T follicular helper cell (primary cell): ENCODE measurements at regions not wholly inside any gene's neighbourhood (a gene's known extent, or its start where the extent isn't known, plus 50 kb on each side); places are given as distances from the start of the nearest gene placed in this dataset.

Experiments used
- DNase-seq: peaks from one replicate; pipeline ENCODE4 v3.0.0-alpha.2; 2020; ENCODE audit warnings: low read depth

DNA sequence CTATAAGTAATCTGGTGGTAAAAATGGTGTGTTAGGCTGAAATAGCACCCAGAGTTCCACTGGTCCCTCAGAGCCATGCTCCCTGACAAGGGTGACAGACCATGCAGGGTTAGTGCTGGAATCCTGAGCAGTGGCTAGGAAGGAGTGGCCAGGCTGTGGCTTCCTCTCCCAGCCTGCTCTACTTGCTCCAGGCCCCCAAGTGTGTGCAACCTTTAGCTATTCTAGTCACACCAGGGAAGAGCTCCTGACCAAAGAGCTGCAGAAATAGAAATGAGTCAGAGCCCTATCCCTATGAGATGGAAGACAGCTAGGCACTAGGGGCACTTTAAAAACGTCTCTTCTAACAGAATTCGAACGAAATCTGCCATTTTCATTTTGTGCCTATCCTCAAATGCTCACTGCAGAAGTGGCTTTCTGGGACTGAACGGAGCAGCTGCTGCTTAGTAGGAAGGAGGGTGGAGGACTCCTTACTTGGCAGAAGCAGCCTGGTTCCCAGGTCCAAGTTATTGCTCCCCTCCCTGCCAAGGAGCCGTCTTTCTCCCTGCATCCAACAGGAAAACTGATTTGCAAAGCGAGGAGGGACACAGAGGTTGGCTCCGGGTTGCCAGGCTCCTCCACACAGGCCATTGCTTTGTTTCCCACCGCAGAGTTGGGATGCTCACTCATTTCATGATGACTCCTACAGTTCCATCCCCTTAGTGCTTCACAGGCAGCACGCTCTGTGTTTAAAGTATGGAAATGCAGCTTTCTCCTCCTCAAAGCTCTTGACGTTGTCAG, 754.5 kb downstream of the C6orf118 start:
- no peak for DNase-seq

GRCh38 chr6:164554226-164554625, 755.2 kb downstream of the C6orf118 start:
- DNase-seq, result no peak

DNA sequence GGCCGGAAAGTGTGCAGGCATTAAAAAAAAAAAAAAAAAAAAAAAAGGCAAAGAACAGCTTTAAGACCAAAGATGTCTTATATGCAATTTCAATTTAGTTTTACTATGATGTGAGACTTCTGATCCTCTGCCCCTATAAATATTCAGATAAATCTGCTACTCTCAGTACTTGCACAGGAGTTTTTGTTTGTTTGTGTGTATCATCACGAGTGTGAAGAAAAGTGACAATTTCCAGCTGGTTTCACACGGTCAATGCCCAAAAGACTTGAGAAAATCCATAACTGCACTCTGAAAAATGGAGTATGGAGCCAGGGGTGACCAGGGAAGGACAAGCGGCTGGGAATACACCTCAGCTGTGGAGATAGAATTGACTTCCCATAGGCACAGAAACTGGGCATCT, 757.7 kb downstream of the C6orf118 start:
- no peak for DNase-seq

GRCh38 chr6:164547076-164547475, 762.3 kb downstream of the C6orf118 start:
- DNase-seq, result no peak

DNA sequence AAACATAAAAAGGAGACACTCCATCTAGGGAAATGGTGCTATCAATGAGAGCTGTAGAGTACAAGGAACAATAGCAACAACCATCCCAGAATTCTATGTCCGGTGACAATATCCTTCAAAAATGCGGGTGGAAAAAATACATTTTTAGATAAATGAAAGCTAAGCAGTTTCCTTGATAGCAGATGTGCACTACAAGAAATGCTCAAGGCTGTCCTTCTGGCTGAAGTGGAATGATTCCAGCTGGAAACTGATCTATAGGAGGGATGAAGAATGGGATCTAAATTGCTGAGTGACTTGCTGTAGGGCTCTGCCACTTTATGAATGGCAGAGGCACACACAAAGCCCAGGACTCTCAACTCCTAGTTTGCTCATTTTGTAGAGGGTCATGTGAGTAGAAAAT, 763.1 kb downstream of the C6orf118 start:
- no peak for DNase-seq

DNA sequence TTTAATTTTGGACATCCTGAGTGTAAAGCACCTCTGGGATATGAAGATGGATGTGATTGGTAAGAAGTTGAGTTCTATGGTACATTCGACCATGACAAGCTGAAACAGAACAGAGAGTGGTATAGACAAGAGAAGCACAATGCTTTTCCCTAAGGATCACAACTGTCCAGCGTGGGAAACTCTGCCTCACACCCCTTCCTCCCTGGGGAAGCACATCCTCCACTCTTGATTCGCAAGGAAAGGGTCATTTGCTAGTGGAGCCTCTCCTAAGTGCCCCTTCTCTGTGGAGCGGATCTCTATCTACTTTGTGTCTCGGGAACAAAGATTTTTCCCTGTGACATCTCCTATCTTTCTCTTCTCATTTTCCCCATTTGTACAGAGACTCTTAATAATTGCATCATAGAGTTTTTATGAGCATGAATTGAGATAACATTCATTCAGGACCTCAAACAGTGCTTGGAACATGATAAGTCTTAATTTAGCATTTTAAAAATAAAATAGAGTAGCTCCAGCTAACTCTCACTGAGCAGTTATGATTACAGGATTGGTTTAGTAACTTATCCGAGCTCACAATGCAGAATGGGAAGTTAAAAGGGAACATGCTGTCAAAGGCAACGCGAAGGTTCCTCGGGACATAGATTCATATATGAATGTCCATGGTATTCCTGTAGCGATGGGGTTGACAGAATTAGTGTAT, 775.2 kb downstream of the C6orf118 start:
- no peak for DNase-seq

GRCh38 chr6:164533045-164533362, 776.4 kb downstream of the C6orf118 start:
- DNase-seq, result no peak

DNA sequence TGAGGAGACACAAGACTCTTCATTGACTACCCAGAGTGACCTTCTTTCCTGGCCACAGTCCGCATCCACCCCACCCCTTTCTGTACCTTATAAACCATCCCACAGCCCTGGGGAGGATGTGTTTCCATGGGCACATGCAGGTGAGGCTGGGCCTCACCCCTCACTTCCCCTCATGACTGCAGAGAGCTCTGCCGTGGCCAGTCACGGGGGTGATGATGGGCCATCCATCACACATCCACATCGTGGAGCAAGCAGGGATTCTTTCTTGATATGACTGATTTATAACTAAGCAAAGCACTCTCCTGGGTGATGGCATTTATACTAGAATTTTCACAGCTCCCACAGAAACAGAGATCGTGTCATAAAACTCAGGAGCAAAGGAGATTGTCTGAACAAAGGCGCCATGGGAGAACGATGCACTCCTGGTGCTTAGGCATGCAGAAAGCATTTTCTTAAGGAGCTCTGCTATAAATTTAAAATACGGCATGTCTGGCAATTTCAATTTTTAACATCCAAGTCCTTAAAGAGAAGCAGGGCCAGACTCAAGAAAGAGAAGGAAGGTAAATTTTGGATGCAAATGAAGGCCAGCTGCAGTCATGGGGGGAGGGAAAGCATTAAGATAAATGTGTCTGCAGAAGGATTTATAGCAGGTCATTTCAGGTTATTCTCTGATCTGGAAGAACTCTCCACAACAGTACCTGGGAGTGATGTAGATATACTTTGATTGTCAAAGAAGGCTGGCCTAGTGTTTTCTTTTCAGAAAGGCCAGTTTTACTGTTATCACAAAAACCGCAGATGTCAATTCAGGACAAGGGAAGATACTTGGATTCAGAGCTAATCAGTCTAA, 777.0 kb downstream of the C6orf118 start:
- no peak for DNase-seq

- no peak for DNase-seq
Observed at GRCh38 chr6:164531736-164532135, 777.7 kb downstream of the C6orf118 start.

DNA sequence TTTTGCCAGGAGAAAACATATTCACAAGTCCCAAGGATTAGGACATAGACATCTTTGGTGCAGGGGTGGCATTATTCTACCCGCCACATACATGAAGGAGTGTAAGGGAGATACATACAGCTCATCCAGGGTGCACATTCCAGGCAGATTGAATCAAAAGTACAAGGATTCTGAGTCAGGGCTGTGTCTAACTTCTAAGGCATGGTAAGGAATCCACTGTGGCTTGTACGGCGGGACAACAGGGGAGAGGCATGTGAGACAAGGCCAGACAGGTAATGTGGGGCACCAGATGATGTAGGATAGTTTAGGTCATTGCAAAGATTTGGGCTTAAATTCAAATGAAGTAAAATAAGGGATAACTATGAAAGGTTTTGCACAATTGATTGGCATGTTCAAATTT, 780.9 kb downstream of the C6orf118 start:
- DNase-seq, result no peak

GRCh38 chr6:164523087-164523654, 786.2 kb downstream of the C6orf118 start:
- DNase-seq, result no peak

- no peak for DNase-seq
Observed at GRCh38 chr6:164520916-164521315, 788.5 kb downstream of the C6orf118 start.

DNA sequence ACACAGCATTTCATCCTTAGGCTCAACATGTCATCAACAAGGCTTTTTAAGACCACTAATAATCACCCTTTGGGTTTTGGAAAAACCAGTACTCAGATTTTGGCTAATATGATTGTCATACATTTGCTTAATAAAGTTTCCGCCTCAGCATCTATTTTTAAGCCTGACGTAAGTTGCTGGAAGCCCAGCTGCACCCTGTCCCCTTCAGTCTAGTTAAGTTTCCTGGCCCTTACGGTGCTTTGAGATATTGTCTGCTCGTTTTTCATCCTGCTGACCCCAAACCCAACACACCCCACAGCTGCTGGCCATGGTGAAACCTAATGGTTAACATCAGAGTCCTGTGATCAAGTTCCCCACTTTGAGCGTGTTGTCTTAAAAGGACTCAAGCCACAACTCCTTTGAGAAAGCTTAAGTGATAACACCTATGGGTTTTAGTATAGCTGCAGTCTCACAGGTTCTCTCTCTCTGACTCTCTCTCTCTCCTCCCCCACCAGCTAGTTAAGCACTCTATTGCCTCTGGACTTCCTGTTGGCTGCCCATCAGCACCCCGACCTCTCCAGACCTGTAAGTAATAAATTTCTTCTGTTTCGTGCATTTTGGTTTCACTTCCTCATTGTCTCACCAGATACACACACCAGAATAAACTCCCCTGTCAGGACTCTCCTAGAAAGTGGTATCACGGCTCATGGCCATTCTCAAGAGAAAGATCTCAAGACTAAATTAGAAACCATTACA, 802.0 kb downstream of the C6orf118 start:
- no peak for DNase-seq

- no peak for DNase-seq
Observed at GRCh38 chr6:164505425-164505824, 804.0 kb downstream of the C6orf118 start.

DNA sequence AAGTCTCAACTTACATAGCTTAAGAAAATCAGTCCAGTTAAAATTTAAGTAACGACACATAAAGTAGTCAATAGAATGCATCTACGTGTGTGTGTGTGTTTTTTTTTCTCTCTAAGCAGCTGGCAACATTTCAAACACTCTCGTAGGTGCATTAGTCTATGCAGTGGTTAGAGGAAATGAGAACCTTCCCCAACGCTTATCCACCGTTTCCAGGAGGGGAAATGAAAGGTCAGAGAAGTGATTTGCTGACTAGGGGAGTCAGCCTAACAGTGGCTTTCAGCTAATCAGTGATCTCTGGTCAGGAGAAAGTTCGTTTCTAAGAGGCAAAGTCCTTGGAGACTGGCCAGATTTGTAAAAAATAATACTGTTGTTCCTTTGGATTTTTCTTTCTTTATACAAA, 806.6 kb downstream of the C6orf118 start:
- DNase-seq, result no peak

DNA sequence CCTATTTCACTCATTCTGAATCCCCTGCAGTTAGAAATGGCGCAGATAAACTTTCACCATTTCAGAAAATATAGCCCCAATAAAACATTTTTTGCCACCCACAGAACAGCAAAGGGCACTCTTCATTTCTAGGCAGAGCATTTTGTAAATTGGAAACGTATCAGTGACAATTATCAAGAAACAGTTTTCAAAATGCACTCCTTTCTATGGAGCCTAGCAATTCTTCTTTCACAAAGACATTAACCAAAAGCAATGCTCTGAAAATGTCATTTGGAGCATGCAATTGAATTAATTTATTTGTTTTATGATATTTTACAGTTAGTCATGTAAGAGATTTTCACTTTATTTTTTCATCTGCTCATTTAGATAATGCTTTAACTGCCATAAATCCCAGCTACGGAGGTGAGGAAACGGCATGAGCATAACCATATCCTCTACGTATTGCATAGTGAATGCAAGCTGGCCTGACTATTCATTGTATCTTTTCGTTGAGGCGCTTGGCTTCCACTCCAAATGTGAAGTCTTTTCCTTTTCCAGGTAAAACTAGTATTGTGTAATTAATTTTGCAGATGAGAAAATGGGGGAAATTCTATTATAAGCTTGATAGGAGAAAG, 813.4 kb downstream of the C6orf118 start:
- DNase-seq, result no peak

DNA sequence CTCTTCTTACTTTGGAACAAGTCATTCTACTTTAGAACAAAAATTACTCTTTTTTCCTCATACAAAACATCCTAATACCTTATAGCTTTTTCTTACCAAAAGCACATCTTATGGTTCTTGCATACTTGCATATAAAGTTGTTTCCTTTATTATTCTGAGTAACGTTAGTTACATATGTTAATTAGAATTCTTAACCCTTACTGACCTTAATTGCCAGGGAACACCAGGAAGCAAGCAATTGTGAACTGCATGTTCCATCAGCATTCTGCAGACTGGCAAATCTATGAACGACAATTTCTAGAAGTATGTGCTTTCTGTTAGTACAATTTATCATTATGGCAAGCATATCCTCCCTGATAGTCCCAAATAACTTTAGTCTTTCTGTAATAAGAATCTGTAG, 831.0 kb downstream of the C6orf118 start:
- DNase-seq, result no peak

GRCh38 chr6:164477790-164478189, 831.6 kb downstream of the C6orf118 start:
- no peak for DNase-seq

DNA sequence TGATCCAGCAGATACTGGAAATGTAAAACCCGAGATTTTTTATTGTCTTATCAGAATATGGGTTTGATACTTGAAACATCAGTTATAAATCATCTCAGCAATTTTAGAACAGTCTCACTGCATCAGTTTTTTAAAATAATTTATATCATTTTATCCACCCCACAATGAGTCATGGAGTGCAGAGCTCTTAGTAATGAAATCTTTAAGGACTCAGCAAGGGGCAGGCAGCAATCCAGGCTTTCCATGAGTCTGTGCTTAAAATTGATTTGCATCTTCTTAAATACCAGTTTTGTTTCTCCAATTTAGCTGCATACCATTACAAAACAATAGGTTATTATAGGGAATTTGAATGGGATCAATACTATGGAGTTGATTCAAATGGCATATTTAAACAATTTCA, 832.3 kb downstream of the C6orf118 start:
- no peak for DNase-seq

- DNase-seq, result no peak
Observed at GRCh38 chr6:164469276-164469949, 840.0 kb downstream of the C6orf118 start.

DNA sequence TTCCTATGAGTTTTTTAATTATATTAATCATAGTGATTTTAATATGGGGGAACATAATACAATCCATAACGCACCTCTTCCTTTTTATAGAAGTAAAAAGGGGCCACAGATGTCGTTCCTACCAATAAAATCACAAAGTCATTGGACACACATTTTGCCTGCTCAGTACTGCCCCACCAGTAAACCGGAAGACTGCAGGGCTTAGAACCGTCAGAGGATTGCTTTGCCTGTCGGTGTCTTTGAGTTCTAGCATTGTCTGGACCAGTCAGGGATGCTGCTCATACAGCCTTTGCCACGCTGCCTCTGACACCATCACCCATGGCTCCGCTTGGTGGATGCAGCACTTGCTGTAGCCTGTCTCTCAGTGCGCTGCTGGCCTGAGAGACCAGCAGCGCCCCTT, 853.6 kb downstream of the C6orf118 start:
- DNase-seq, result no peak
